DMS153 treated with DMSO at 0.1 percent for 48 hours (cell line): ENCODE measurements at regions not wholly inside any gene's neighbourhood (a gene's known extent, or its start where the extent isn't known, plus 50 kb on each side); places are given as distances from the start of the nearest gene placed in this dataset.

Experiments used
- DNase-seq: peaks from one replicate; lab custom pipeline; 2025; ENCODE audit not compliant: unreplicated experiment; lab: John Stamatoyannopoulos, UW

DNA sequence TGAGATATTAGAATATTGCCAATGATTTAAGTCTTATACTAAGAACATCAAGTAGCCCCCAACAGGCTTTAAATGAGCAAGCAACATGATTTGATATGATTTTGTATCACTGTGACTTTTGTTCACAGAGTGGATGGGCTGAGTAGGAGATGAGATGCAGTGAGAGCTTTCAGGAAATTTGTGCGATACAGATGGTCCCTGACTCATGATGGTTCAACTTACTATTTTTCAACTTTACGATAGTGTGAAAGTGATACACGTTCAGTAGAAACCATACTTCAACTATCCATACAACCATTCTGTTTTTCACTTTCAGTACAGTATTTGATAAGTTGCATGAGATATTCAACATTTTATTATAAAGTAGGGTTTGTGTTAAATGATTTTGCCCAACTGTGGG, 78.7 kb upstream of the NWD2 start:
- DNase-seq, result no peak

DNA sequence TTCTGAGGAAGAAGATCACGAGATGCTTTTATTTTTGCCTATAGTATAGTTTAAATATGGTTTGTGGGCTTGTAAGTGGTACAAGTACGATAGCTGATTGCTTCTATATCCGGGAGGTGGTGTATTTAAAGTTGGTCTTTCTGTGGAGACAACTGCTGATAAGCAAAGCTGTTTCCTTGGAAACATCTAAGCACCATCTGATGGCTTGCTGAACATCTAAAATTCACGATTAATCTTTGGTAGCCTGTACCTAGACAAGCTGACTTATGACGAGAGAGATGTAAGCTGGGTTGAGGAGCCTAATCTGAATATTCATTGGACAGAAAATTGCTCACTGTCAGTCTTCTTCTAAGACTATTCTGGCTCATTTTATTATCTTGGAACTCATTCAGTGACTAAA, 74.6 kb upstream of the NWD2 start:
- no peak for DNase-seq

DNA sequence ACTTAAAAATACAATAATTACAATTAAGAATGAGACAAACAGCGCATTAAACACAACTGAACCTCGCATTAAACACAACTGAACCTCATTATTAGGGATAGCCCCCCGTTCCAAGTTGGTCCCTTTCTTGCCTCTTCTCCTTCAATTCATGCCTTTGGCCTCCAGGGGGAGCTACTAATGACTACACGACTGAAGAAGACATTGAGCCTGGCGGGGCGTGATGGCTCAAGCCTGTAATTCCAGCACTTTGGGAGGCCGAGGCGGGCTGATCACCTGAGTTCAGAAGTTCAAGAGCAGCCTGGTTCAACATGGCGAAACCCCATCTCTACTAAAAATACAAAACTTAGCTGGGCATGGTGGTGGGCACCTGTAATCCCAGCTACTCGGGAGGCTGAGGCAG, 56.4 kb upstream of the NWD2 start:
- DNase-seq, result no peak
